Sigmoid colon (tissue), 4 donors: ENCODE measurements at regions not wholly inside any gene's neighbourhood (a gene's known extent, or its start where the extent isn't known, plus 50 kb on each side); places are given as distances from the start of the nearest gene placed in this dataset.

Source experiments
- CTCF ChIP-seq, 4 experiments: fragments of 450-650 bp in 3 of 4; fragments of 200-600 bp in 1 of 4; IDR thresholded peaks; one replicate each; pipeline ENCODE4 v1.5.1; 2016 to 2019; ENCODE audit warnings: antibody characterized with exemption in 4 of 4, mild to moderate bottlenecking in 3 of 4, moderate library complexity in 2 of 4
- POLR2A ChIP-seq, 2 donors: fragments of 450-650 bp; IDR thresholded peaks; one replicate each; pipeline ENCODE4 v1.6.1; 2016; ENCODE audit warnings: antibody characterized with exemption in 2 of 2, mild to moderate bottlenecking in 2 of 2, moderate library complexity in 2 of 2
- POLR2AphosphoS5 ChIP-seq, 4 donors: sonication (generic); formaldehyde crosslinking; IDR thresholded peaks; one replicate each; pipeline ENCODE4 v1.6.1; 2017; ENCODE audit warnings: antibody characterized with exemption in 4 of 4

GRCh38 chr13:79709471-79709870, 228.5 kb downstream of the NDFIP2 start:
- TF ChIP-seq CTCF (IDR thresholded peaks at IDR 0.05), result no peak
- no peak for TF ChIP-seq POLR2A (IDR thresholded peaks at IDR 0.05)
- no peak for TF ChIP-seq POLR2AphosphoS5 (IDR thresholded peaks at IDR 0.05)
